ENCODE measurements at regions not wholly inside any gene's neighbourhood (a gene's known extent, or its start where the extent isn't known, plus 50 kb on each side); places are given as distances from the start of the nearest gene placed in this dataset.

DNA sequence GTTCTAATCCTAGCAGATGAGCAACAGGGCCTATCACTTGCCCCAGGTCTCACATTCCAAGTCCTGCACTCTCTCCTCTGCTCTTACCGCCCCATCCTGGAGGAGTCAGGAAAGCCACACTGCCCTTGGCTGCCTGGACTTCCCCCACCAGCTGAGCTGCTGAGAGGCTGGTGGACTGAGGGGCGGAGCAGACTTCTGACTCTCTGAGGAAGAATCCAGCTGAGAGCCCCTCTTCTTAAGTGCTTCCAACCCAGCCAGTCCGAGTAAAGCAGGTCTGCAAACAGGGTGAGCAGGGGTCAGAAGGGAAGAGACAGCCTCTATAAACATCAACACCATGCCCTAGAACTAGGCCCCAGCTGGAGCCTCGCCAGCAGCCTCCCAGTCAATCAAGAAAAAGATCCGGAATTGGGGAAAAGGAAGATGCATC, 92.4 kb upstream of the TMEM72 start:
- 51 to 64% methylated on average over 5 of the region's 5 CpGs for WGBS, 2 donors
- TF ChIP-seq, protein P1, sequence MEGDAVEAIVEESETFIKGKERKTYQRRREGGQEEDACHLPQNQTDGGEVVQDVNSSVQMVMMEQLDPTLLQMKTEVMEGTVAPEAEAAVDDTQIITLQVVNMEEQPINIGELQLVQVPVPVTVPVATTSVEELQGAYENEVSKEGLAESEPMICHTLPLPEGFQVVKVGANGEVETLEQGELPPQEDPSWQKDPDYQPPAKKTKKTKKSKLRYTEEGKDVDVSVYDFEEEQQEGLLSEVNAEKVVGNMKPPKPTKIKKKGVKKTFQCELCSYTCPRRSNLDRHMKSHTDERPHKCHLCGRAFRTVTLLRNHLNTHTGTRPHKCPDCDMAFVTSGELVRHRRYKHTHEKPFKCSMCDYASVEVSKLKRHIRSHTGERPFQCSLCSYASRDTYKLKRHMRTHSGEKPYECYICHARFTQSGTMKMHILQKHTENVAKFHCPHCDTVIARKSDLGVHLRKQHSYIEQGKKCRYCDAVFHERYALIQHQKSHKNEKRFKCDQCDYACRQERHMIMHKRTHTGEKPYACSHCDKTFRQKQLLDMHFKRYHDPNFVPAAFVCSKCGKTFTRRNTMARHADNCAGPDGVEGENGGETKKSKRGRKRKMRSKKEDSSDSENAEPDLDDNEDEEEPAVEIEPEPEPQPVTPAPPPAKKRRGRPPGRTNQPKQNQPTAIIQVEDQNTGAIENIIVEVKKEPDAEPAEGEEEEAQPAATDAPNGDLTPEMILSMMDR (IDR thresholded peaks at IDR 0.05), result no peak
- TF ChIP-seq POLR2A (IDR thresholded peaks at IDR 0.05), result no peak
- intact Hi-C loops (cut with DNase I), result no loop called here

DNA sequence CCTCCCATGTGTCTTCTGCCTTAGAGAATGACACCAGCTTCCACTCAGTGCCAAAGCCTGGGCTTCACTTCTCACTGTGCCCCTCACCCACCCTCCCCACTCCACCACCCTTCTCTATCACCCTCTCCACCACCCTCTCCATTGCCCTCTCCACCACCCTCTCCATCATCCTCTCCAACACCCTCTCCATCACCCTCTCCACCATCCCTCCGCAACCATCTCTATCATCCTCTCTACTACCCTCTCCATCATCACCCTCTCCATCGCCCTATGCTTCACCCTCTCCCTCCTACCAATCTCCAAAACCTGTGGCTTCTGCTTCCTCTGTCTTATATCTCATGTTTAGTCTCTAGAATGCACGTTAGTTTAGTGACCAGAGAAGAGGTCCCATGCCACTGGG, 91.0 kb upstream of the TMEM72 start:
- Histone ChIP-seq H3K36me3 (no peaks in the 10 kb centered on the region), H3K4me3 (replicated peaks in 1 of 3) (no peak overlapping the region), H3K4me1 (no peaks in the 10 kb centered on the region), H3K27ac (no peak overlapping the region), H3K9me3 (no peaks in the 10 kb centered on the region), H3K27me3 (no peaks in the 10 kb centered on the region)
- TF ChIP-seq, protein P1 (IDR thresholded peaks at IDR 0.05), result no peak
- no peak for TF ChIP-seq POLR2A (IDR thresholded peaks at IDR 0.05)
- WGBS, 2 donors, result 92 to 95% methylated on average over 3 of the region's 3 CpGs
- intact Hi-C loops (cut with DNase I), result no loop called here
- DNase-seq, result no peak

More for the DNA sequence above, 92.4 kb upstream of the TMEM72 start:
- no peaks in the 10 kb centered on the region for H3K4me1 ChIP-seq
- no peaks in the 10 kb centered on the region for H3K27me3 ChIP-seq
- H3K9me3 ChIP-seq, result no peaks in the 10 kb centered on the region
- H3K36me3 ChIP-seq, result no peaks in the 10 kb centered on the region
- DNase-seq, result no peak
- no peak overlapping the region for H3K4me3 ChIP-seq (replicated peaks in 1 of 3)
- no peak overlapping the region for H3K27ac ChIP-seq

DNA sequence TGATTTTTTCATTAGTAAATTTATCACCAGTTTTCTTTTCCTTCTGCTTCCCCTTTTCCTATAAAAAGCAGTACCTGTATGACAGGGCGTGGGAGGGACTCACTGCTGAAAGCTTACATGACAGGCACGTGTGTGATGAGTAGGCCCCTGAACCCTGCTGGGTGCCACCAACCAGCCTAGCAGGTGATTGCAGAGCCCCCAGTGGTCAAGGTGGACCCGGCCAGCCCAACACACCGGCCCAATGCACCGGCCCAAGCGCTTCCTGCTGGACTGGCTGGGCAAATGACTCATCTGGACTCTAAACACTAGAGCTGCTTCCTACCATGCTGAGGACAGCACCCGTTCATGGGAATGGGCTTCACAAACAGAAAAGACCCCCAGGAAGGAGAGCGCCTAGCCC, 89.8 kb upstream of the TMEM72 start:
- 93 to 94% methylated on average over 6 to 8 of the region's 8 CpGs for WGBS, 2 donors
- TF ChIP-seq, protein P1 (IDR thresholded peaks at IDR 0.05), result no peak
- TF ChIP-seq POLR2A (IDR thresholded peaks at IDR 0.05), result no peak
- no peak overlapping the region for H3K27ac ChIP-seq
- H3K9me3 ChIP-seq, result no peaks in the 10 kb centered on the region
- no peaks in the 10 kb centered on the region for H3K36me3 ChIP-seq
- H3K27me3 ChIP-seq, result no peaks in the 10 kb centered on the region
- intact Hi-C loops (cut with DNase I), result no loop called here
- H3K4me3 ChIP-seq (replicated peaks in 1 of 3), result no peak overlapping the region
- no peak for DNase-seq
- H3K4me1 ChIP-seq, result no peaks in the 10 kb centered on the region

DNA sequence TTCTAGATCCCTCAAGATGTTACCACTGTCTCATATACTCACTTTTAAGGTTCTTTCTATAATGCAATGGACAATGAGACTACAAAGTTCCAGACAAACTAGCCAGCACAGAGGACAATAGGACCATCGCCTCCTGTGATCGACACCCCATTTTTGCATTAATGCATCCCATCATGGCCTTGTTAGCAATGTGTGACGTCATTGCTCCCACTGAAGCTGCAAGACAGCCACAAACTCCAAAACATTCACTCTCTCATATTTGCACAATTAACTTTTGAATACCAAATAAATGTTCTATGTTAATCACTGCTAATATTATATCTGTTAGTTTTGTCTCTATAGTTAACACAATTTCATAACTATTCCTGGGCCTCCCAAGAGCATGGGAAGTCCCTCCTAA, 88.8 kb upstream of the TMEM72 start:
- 95 to 96% methylated on average over 3 of the region's 3 CpGs for WGBS, 2 donors
- no peaks in the 10 kb centered on the region for H3K9me3 ChIP-seq
- H3K27ac ChIP-seq, result no peak overlapping the region
- peaks cover 0 to 2% of the 10 kb centered on the region in 2 donors for H3K4me1 ChIP-seq
- H3K4me3 ChIP-seq (replicated peaks in 1 of 3), result no peak overlapping the region
- intact Hi-C loops (cut with DNase I), result no loop called here
- TF ChIP-seq, protein P1 (IDR thresholded peaks at IDR 0.05), result no peak
- no peak for TF ChIP-seq POLR2A (IDR thresholded peaks at IDR 0.05)
- H3K27me3 ChIP-seq, result no peaks in the 10 kb centered on the region
- H3K36me3 ChIP-seq, result no peaks in the 10 kb centered on the region
- no peak for DNase-seq

DNA sequence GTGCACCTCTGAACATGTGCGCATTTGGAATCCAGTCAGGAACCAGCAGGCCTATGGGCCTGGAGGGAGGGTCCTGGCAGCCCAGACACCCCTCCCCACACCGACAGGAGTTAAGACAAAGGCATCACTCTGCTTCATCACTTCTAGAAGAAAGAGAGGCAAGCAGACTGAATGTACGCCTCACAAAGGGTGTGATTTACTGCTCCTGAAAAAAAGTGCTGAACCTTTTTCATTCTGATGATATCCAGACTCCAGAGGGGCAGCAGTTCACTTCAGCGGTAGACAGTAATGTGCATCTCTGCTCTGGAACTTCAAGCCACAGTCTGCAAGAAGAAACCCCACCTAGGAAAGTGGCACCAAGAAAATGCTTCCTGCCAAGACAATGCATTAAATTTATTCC, 88.2 kb upstream of the TMEM72 start:
- Histone ChIP-seq H3K4me3 (replicated peaks in 1 of 3) (no peak overlapping the region), H3K27ac (no peak overlapping the region), H3K27me3 (no peaks in the 10 kb centered on the region), H3K9me3 (no peaks in the 10 kb centered on the region), H3K36me3 (no peaks in the 10 kb centered on the region), H3K4me1 (peaks cover 6% of the 10 kb centered on the region in 2 donors)
- intact Hi-C loops (cut with DNase I), result no loop called here
- no peak for TF ChIP-seq POLR2A (IDR thresholded peaks at IDR 0.05)
- WGBS, 2 donors, result 91 to 96% methylated on average over 4 of the region's 4 CpGs
- no peak for DNase-seq

DNA sequence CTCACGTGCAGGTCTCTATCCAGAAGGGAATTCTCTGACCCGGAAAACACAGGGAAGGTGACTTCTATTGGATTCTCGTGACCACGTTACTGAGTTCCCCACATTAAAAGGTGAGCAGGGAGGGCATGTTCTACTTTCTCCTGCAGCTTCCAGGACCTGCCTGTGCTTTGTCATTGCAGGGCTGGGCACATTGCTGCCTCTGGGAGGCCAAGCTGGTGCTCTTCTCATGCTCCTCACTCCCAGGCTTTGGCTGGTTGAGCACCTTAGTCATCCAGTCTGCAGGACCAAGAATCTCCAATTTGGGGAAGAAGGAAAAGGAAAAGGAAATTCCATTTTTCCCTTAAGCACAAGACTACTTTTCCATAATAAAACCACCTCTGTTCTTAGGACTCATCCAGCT, 86.5 kb upstream of the TMEM72 start:
- no peaks in the 10 kb centered on the region for H3K36me3 ChIP-seq
- no peak overlapping the region for H3K27ac ChIP-seq
- intact Hi-C loops (cut with DNase I), result no loop called here
- H3K27me3 ChIP-seq, result no peaks in the 10 kb centered on the region
- 91 to 92% methylated on average over 4 of the region's 4 CpGs for WGBS, 2 donors
- TF ChIP-seq, protein P1 (IDR thresholded peaks at IDR 0.05), result no peak
- no peak for TF ChIP-seq POLR2A (IDR thresholded peaks at IDR 0.05)
- no peaks in the 10 kb centered on the region for H3K9me3 ChIP-seq
- H3K4me3 ChIP-seq (replicated peaks in 1 of 3), result no peak overlapping the region
- DNase-seq, result no peak
- peaks cover 6 to 10% of the 10 kb centered on the region in 2 donors for H3K4me1 ChIP-seq

Data from thyroid gland (tissue), 4 donors.